Neural crest cell (in vitro differentiated cells): ENCODE measurements at regions not wholly inside any gene's neighbourhood (a gene's known extent, or its start where the extent isn't known, plus 50 kb on each side); places are given as distances from the start of the nearest gene placed in this dataset.

Experiments
- DNase-seq: peaks from one replicate; pipeline ENCODE4 v3.0.0; 2021; ENCODE audit warnings: low read depth, mixed read lengths, low spot score
- H3K27ac Mint-ChIP-seq: one replicate; pipeline ENCODE4 v1.8.0; 2021; ENCODE audit warnings: mild to moderate bottlenecking, mixed read lengths; ENCODE audit not compliant: unreplicated experiment
- H3K27me3 Mint-ChIP-seq: 2 replicates; pipeline ENCODE4 v1.8.0; 2021; ENCODE audit warnings: low read depth, mild to moderate bottlenecking, mixed read lengths
- H3K36me3 Mint-ChIP-seq: 2 replicates; pipeline ENCODE4 v1.8.0; 2021; ENCODE audit warnings: low read depth, mild to moderate bottlenecking, mixed read lengths
- H3K4me1 Mint-ChIP-seq: 2 replicates; pipeline ENCODE4 v1.8.0; 2021; ENCODE audit warnings: mixed read lengths
- H3K4me3 Mint-ChIP-seq: one replicate; pipeline ENCODE4 v1.8.0; 2021; ENCODE audit warnings: mild to moderate bottlenecking, mixed read lengths
- H3K9me3 Mint-ChIP-seq: 2 replicates; pipeline ENCODE4 v1.8.0; 2021; ENCODE audit warnings: mixed read lengths
- CTCF ChIP-seq: fragments of 200-600 bp; sonication (generic); conservative IDR thresholded peaks from 2 replicates; pipeline ENCODE4 v1.5.0; 2021; ENCODE audit warnings: antibody characterized with exemption, mild to moderate bottlenecking

DNA sequence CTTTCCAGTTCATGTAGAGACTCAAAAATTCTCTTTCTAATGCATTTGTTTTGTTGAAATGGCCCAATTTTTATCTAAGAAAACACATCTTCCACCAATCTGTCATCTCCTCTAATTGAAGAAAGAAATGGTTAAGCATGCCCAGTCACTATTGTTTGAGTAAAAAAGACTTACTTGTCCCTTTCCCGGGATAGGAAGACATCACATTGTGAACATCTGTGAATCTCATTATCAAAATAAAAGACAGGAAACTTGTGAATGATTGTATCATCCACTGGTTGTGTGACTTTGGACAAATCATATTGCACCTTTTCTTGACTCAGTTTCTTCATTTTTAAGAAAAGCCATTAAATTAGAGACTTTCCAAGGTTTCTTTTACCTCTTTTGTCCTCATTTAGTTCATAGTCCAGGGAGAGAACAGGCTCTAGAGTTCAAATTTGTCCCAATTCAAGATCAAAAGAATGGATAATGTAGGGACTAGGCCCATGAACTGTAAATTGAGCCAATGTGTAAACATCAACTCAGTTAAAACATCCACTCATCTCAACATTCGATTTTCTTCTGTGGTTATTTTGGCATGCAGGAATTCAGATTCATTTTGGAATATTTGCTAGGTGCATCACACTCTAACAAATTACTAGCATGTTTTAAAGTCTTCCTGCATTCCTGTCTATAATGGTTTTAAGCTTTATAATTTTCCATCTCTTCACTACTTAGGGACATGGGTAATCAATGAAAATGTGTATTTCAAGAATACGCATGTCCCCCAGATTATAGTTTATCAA is 838.0 kb upstream of the WWC1 start:
- no peaks in the 10 kb centered on the region for H3K36me3 Mint-ChIP-seq

DNA sequence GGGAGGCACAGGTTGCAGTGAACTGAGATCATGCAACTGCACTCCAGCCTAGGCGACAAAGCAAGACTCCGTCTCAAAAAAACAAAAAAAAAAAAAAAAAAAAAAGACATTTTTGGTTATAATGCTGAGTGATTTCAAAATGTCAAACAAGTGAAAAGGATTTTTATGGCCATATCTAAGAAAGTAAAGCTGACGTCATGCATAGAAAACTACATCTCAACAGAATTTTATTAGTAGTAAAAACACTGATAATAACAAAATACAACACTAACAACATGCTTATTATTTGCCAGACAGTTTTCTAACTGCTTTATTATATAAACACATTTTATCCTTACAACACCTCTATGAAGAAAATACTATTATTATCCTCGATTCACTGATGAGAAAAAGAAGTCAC is 833.0 kb upstream of the WWC1 start:
- no peak overlapping the region for H3K4me3 Mint-ChIP-seq
- H3K4me1 Mint-ChIP-seq: peaks cover 22% of the 10 kb centered on the region
- H3K36me3 Mint-ChIP-seq: no peaks in the 10 kb centered on the region
- no peak for TF ChIP-seq CTCF
- peaks cover 6% of the 10 kb centered on the region for H3K9me3 Mint-ChIP-seq
- H3K27me3 Mint-ChIP-seq: no peaks in the 10 kb centered on the region
- no peak overlapping the region for H3K27ac Mint-ChIP-seq
- no peak for DNase-seq

More for the DNA sequence above, 838.0 kb upstream of the WWC1 start:
- Mint-ChIP-seq H3K27me3 (no peaks in the 10 kb centered on the region), H3K9me3 (peaks cover 4% of the 10 kb centered on the region), H3K4me3 (no peak overlapping the region), H3K27ac (no peak overlapping the region), H3K4me1 (peaks cover 33% of the 10 kb centered on the region)
- no peak for DNase-seq
- no peak for TF ChIP-seq CTCF

- Mint-ChIP-seq H3K9me3 (peaks cover 6% of the 10 kb centered on the region), H3K27me3 (no peaks in the 10 kb centered on the region), H3K4me3 (no peak overlapping the region), H3K27ac (no peak overlapping the region), H3K36me3 (no peaks in the 10 kb centered on the region), H3K4me1 (peaks cover 5% of the 10 kb centered on the region)
- no peak for TF ChIP-seq CTCF
- DNase-seq: no peak
These were observed 830.9 kb upstream of the WWC1 start for GRCh38 chr5:167460449-167461020.

DNA sequence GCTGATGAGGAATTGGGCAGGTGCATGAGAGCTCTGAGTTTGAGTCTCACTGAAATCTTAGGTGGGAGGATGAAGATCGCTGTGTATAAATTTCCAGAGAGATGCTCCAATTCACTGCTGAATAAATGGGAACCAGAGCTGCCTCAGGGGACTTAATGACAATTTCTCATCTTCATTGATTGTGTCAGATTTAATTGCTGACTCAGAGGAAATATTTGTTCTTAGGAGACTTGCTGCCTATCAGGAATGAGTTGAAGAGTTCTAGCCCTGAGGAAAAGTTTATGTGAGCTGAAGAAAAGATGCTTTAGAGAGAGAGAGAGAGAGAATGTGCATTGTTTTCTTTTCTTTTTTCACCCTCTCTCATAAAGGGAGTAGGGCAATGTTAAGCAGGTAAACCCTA is 827.5 kb upstream of the WWC1 start:
- peaks cover 6% of the 10 kb centered on the region for H3K9me3 Mint-ChIP-seq
- no peaks in the 10 kb centered on the region for H3K36me3 Mint-ChIP-seq
- H3K27me3 Mint-ChIP-seq: no peaks in the 10 kb centered on the region
- peak overlapping the region; percentile 51 for H3K27ac Mint-ChIP-seq
- H3K4me3 Mint-ChIP-seq: no peak overlapping the region
- H3K4me1 Mint-ChIP-seq: peaks cover 5% of the 10 kb centered on the region
- TF ChIP-seq CTCF: no peak
- DNase-seq: no peak

- no peak overlapping the region for H3K4me3 Mint-ChIP-seq
- DNase-seq: no peak
- H3K36me3 Mint-ChIP-seq: no peaks in the 10 kb centered on the region
- peaks cover 6% of the 10 kb centered on the region for H3K9me3 Mint-ChIP-seq
- no peak overlapping the region for H3K27ac Mint-ChIP-seq
- H3K27me3 Mint-ChIP-seq: no peaks in the 10 kb centered on the region
- TF ChIP-seq CTCF: no peak
- H3K4me1 Mint-ChIP-seq: no peaks in the 10 kb centered on the region
These were observed 824.5 kb upstream of the WWC1 start for GRCh38 chr5:167466992-167467391.
